ENCODE measurements at regions not wholly inside any gene's neighbourhood (a gene's known extent, or its start where the extent isn't known, plus 50 kb on each side); places are given as distances from the start of the nearest gene placed in this dataset.
"Not testable (repeated sequence)": the region's sequence is repeated elsewhere in the genome, so short reads cannot be mapped to it uniquely, and the experiment has no call there.

- intact Hi-C loops (cut with DNase I; ENCODE audit: low total_unique reads) = no loop called here
- Histone ChIP-seq H3K4me1 (no peaks in the 10 kb centered on the region), H3K27ac (peak overlapping the region in 1 of 2 donors; percentile 52), H3K36me3 (no peaks in the 10 kb centered on the region), H3K27me3 (peaks cover 3% of the 10 kb centered on the region in 2 donors), H3K9me3 (no peaks in the 10 kb centered on the region), H3K4me3 (peak overlapping the region; percentile 25 to 68 (median 51))
- no peak for DNase-seq (ENCODE audit: low spot score in 2 of 2)
- TF ChIP-seq POLR2AphosphoS5 (IDR thresholded peaks at IDR 0.05) = no peak
- TF ChIP-seq CTCF (IDR thresholded peaks at IDR 0.05) = no peak
- TF ChIP-seq POLR2A (IDR thresholded peaks at IDR 0.05) = no peak
These were observed 135.9 kb downstream of the ZNF92 start for GRCh38 chr7:65509368-65510186.

- H3K27ac ChIP-seq; H3K36me3 ChIP-seq; DNase-seq (ENCODE audit: low spot score in 2 of 2); H3K9me3 ChIP-seq; intact Hi-C loops (cut with DNase I; ENCODE audit: low total_unique reads); H3K4me1 ChIP-seq; H3K27me3 ChIP-seq: not testable (repeated sequence)
- peak overlapping the region in 2 of 3 donors; percentile 51 to 68 for H3K4me3 ChIP-seq
These were observed 136.5 kb downstream of the ZNF92 start for GRCh38 chr7:65510187-65510538.

- H3K36me3 ChIP-seq; H3K4me3 ChIP-seq; H3K4me1 ChIP-seq; DNase-seq (ENCODE audit: low spot score in 2 of 2); H3K27ac ChIP-seq; H3K27me3 ChIP-seq; H3K9me3 ChIP-seq; intact Hi-C loops (cut with DNase I; ENCODE audit: low total_unique reads): not testable (repeated sequence)
These were observed 146.1 kb downstream of the ZNF92 start for GRCh38 chr7:65519751-65520150.

- H3K27me3 ChIP-seq; H3K27ac ChIP-seq; H3K4me3 ChIP-seq; H3K36me3 ChIP-seq; H3K4me1 ChIP-seq; H3K9me3 ChIP-seq; intact Hi-C loops (cut with DNase I; ENCODE audit: low total_unique reads); DNase-seq (ENCODE audit: low spot score in 2 of 2): not testable (repeated sequence)
These were observed 172.0 kb downstream of the ZNF92 start for GRCh38 chr7:65545465-65546161.

GRCh38 chr7:65549589-65550443 lies 176.2 kb downstream of the ZNF92 start:
- H3K4me1 ChIP-seq; H3K9me3 ChIP-seq; DNase-seq (ENCODE audit: low spot score in 2 of 2); H3K36me3 ChIP-seq; H3K27ac ChIP-seq; intact Hi-C loops (cut with DNase I; ENCODE audit: low total_unique reads); H3K4me3 ChIP-seq; H3K27me3 ChIP-seq: not testable (repeated sequence)

- H3K4me3 ChIP-seq; intact Hi-C loops (cut with DNase I; ENCODE audit: low total_unique reads); DNase-seq (ENCODE audit: low spot score in 2 of 2); H3K36me3 ChIP-seq; H3K27ac ChIP-seq; H3K9me3 ChIP-seq; H3K4me1 ChIP-seq; H3K27me3 ChIP-seq: not testable (repeated sequence)
These were observed 176.8 kb downstream of the ZNF92 start for GRCh38 chr7:65550444-65550809.

- DNase-seq (ENCODE audit: low spot score in 2 of 2); H3K27me3 ChIP-seq; H3K4me1 ChIP-seq; H3K27ac ChIP-seq; H3K9me3 ChIP-seq; intact Hi-C loops (cut with DNase I; ENCODE audit: low total_unique reads); H3K36me3 ChIP-seq; H3K4me3 ChIP-seq: not testable (repeated sequence)
These were observed 177.4 kb downstream of the ZNF92 start for GRCh38 chr7:65551042-65551441.

- H3K27ac ChIP-seq; H3K4me1 ChIP-seq; intact Hi-C loops (cut with DNase I; ENCODE audit: low total_unique reads); H3K9me3 ChIP-seq; H3K27me3 ChIP-seq; H3K36me3 ChIP-seq; H3K4me3 ChIP-seq; DNase-seq (ENCODE audit: low spot score in 2 of 2): not testable (repeated sequence)
These were observed 181.2 kb downstream of the ZNF92 start for GRCh38 chr7:65554553-65555476.

GRCh38 chr7:65558584-65558983 lies 184.9 kb downstream of the ZNF92 start:
- H3K9me3 ChIP-seq; intact Hi-C loops (cut with DNase I; ENCODE audit: low total_unique reads); H3K36me3 ChIP-seq; H3K27ac ChIP-seq; H3K27me3 ChIP-seq; H3K4me1 ChIP-seq; H3K4me3 ChIP-seq: not testable (repeated sequence)
- DNase-seq (ENCODE audit: low spot score in 2 of 2) = peak in 1 of 2 donors; percentile 47

- DNase-seq (ENCODE audit: low spot score in 2 of 2); H3K4me1 ChIP-seq; H3K9me3 ChIP-seq; H3K27me3 ChIP-seq; H3K36me3 ChIP-seq; intact Hi-C loops (cut with DNase I; ENCODE audit: low total_unique reads); H3K4me3 ChIP-seq; H3K27ac ChIP-seq: not testable (repeated sequence)
These were observed 188.2 kb downstream of the ZNF92 start for GRCh38 chr7:65561786-65562372.

- intact Hi-C loops (cut with DNase I; ENCODE audit: low total_unique reads); H3K9me3 ChIP-seq; H3K4me3 ChIP-seq; H3K27ac ChIP-seq; H3K27me3 ChIP-seq; H3K4me1 ChIP-seq; H3K36me3 ChIP-seq; DNase-seq (ENCODE audit: low spot score in 2 of 2): not testable (repeated sequence)
These were observed 188.9 kb downstream of the ZNF92 start for GRCh38 chr7:65562522-65562921.

Data from breast epithelium (tissue), 4 donors.